PC-3 (cell line): ENCODE measurements at regions not wholly inside any gene's neighbourhood (a gene's known extent, or its start where the extent isn't known, plus 50 kb on each side); places are given as distances from the start of the nearest gene placed in this dataset.

Experiments used
- ATAC-seq: fragments of 200-7000 bp; cut with Tn5 transposase; 2 replicates; pipeline ENCODE4 v1.9.1; 2020; ENCODE audit warnings: mild to moderate bottlenecking, moderate library complexity
- BruUV-seq: library from RNA; stranded (reverse); fragments of 400-500 nt; replicated peaks from 2 replicates; lab custom pipeline; 2021; lab: Mats Ljungman, UMichigan
- CTCF ChIA-PET: fragments of 300-600 bp; sonication (Branson Sonifier 250); formaldehyde crosslinking; loops from one replicate; lab custom pipeline; 2022; ENCODE audit warnings: antibody characterized with exemption; lab: Charles Lee
- POLR2A ChIA-PET: fragments of 300-600 bp; sonication (Branson Sonifier 250); formaldehyde crosslinking; loops from one replicate; lab custom pipeline; 2022; ENCODE audit warnings: antibody characterized with exemption; ENCODE audit not compliant: unreplicated experiment; lab: Charles Lee
- DNase-seq: peaks from one replicate; pipeline ENCODE4 v3.0.0-alpha.2; 2015
- H2AFZ ChIP-seq: fragments of 300-600 bp; sonication (generic); 2 replicates; pipeline ENCODE4 v1.6.0; 2016; ENCODE audit warnings: antibody characterized with exemption, low read length
- H3F3A ChIP-seq: fragments of 300-600 bp; sonication (generic); one replicate; pipeline ENCODE4 v1.6.0; 2017; ENCODE audit warnings: antibody characterized with exemption, low read length, control low read depth, mild to moderate bottlenecking; ENCODE audit not compliant: unreplicated experiment
- H3K27ac ChIP-seq: fragments of 300-600 bp; sonication (generic); 2 replicates; pipeline ENCODE4 v1.5.1; 2016; ENCODE audit warnings: mild to moderate bottlenecking, low read length
- H3K27me3 ChIP-seq: fragments of 300-600 bp; sonication (generic); 2 replicates; pipeline ENCODE4 v1.6.1; 2016; ENCODE audit warnings: low read length, mixed read lengths
- H3K36me3 ChIP-seq: fragments of 300-600 bp; sonication (generic); 2 replicates; pipeline ENCODE4 v1.6.1; 2016; ENCODE audit warnings: low read depth, mixed run types, low read length, mixed read lengths
- H3K4me1 ChIP-seq: fragments of 300-600 bp; sonication (generic); 2 replicates; pipeline ENCODE4 v1.5.1; 2016; ENCODE audit warnings: low read length; ENCODE audit not compliant: insufficient read depth
- H3K4me2 ChIP-seq: fragments of 300-600 bp; sonication (generic); 2 replicates; pipeline ENCODE4 v1.6.0; 2016; ENCODE audit warnings: low read length
- H3K4me3 ChIP-seq: fragments of 300-600 bp; sonication (generic); 2 replicates; pipeline ENCODE4 v1.5.1; 2016; ENCODE audit warnings: mild to moderate bottlenecking, low read length, mixed read lengths
- H3K79me2 ChIP-seq: fragments of 300-600 bp; sonication (generic); 2 replicates; pipeline ENCODE4 v1.6.1; 2017; ENCODE audit warnings: low read length, mixed read lengths
- H3K9ac ChIP-seq: fragments of 300-600 bp; sonication (generic); 2 replicates; pipeline ENCODE4 v1.6.0; 2016; ENCODE audit warnings: mild to moderate bottlenecking, low read length
- H3K9me2 ChIP-seq: fragments of 300-600 bp; sonication (generic); replicated peaks from 2 replicates; pipeline ENCODE4 v1.6.1; 2016; ENCODE audit warnings: mixed run types, low read length, mixed read lengths
- H3K9me3 ChIP-seq: fragments of 300-600 bp; sonication (generic); 2 replicates; pipeline ENCODE4 v1.6.1; 2016; ENCODE audit warnings: low read length, mixed read lengths
- H4K20me1 ChIP-seq: fragments of 300-600 bp; sonication (generic); 2 replicates; pipeline ENCODE4 v1.6.1; 2016; ENCODE audit warnings: low read length, mixed read lengths
- EZH2 ChIP-seq: fragments of 300-600 bp; sonication (generic); IDR thresholded peaks from one replicate; pipeline ENCODE4 v1.6.1; 2017; ENCODE audit warnings: antibody characterized with exemption, mild to moderate bottlenecking, low read length; ENCODE audit not compliant: unreplicated experiment
- EZH2phosphoT487 ChIP-seq: fragments of 300-600 bp; sonication (generic); IDR thresholded peaks from 2 replicates; pipeline ENCODE4 v1.6.1; 2018; ENCODE audit warnings: mild to moderate bottlenecking, antibody characterized with exemption, low read length, borderline replicate concordance
- intact Hi-C: fragments of 100-400 bp; cut with micrococcal nuclease; formaldehyde crosslinking; loops from 2 replicates; pipeline ENCODE4 v1.9.0; 2023
- TF ChIP-seq, protein P1 (sequence below): fragments of 300-600 bp; sonication (generic); conservative IDR thresholded peaks from 2 replicates; pipeline ENCODE4 v1.5.1; 2017; ENCODE audit warnings: antibody characterized with exemption, low read depth, mild to moderate bottlenecking, low read length

DNA sequence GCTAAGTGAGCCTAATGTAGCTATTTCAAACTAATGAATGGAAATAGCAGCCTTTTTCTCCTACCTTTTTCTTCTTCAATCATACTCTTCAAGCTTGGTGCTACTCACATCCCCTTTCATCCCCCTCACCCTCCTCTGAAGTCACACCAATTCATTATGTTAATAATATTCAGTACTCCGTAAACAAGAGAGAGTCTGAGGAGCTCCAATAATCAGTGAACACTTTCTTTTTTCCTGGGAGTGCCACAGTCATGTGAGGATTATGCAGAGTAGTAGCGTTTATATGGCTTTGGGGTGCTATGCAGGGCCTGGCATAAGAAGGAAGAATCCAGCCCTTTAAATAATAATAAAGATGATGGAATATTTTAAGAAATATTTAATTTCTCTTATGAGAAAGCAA, 354.3 kb upstream of the CTNND2 start:
- BruUV-seq: no TSS peak
- Histone ChIP-seq H3K9me3 (peaks cover 8% of the 10 kb centered on the region; the same call in 1 of the 2 replicates), H3F3A (no peaks in the 10 kb centered on the region), H3K36me3 (peaks cover 3% of the 10 kb centered on the region; the same call in 1 of the 2 replicates), H3K9ac (no peak overlapping the region), H3K4me3 (no peak overlapping the region), H3K27ac (no peak overlapping the region), H3K27me3 (no peaks in the 10 kb centered on the region), H3K4me1 (no peaks in the 10 kb centered on the region), H3K79me2 (no peaks in the 10 kb centered on the region), H4K20me1 (no peaks in the 10 kb centered on the region), H2AFZ (no peak overlapping the region), H3K9me2 (no peaks in the 10 kb centered on the region), H3K4me2 (no peak overlapping the region)
- POLR2A ChIA-PET: no interaction called here
- CTCF ChIA-PET: no interaction called here
- intact Hi-C loops: no loop called here
- TF ChIP-seq, protein P1, sequence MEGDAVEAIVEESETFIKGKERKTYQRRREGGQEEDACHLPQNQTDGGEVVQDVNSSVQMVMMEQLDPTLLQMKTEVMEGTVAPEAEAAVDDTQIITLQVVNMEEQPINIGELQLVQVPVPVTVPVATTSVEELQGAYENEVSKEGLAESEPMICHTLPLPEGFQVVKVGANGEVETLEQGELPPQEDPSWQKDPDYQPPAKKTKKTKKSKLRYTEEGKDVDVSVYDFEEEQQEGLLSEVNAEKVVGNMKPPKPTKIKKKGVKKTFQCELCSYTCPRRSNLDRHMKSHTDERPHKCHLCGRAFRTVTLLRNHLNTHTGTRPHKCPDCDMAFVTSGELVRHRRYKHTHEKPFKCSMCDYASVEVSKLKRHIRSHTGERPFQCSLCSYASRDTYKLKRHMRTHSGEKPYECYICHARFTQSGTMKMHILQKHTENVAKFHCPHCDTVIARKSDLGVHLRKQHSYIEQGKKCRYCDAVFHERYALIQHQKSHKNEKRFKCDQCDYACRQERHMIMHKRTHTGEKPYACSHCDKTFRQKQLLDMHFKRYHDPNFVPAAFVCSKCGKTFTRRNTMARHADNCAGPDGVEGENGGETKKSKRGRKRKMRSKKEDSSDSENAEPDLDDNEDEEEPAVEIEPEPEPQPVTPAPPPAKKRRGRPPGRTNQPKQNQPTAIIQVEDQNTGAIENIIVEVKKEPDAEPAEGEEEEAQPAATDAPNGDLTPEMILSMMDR: no peak
- no peak for TF ChIP-seq EZH2
- TF ChIP-seq EZH2phosphoT487: no peak
- ATAC-seq (no peak), DNase-seq (no peak)

DNA sequence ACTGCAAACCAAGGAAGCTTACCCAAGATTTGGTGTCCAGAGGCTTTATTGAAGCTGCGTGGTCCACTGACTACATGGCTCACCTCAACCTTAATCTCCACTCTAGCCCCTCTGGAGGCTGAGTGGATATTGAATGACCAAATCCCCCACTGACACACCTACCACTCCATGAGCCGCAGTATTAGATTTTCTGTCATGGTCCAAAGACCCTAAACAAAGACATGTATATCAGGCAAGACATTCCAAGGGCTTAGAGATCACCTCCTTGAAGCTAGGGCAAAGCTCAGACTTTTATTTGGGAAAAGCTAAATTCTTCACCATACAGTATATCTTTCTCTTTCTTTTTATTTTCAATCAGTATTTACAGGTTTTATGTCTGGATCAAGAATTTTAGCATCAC, 346.2 kb upstream of the CTNND2 start:
- ChIA-PET POLR2A (no interaction called here), CTCF (no interaction called here)
- TF ChIP-seq EZH2phosphoT487 (no peak), EZH2 (no peak)
- TF ChIP-seq, protein P1: no peak
- no peak for DNase-seq
- Histone ChIP-seq H3K9ac (no peak overlapping the region), H3K27ac (no peak overlapping the region), H2AFZ (no peak overlapping the region), H3K79me2 (no peaks in the 10 kb centered on the region), H3K9me2 (no peaks in the 10 kb centered on the region), H3K27me3 (no peaks in the 10 kb centered on the region), H3K4me2 (no peak overlapping the region), H3K4me1 (peaks cover 13% of the 10 kb centered on the region), H3K36me3 (no peaks in the 10 kb centered on the region), H3K4me3 (no peak overlapping the region), H4K20me1 (no peaks in the 10 kb centered on the region), H3F3A (peaks cover 8% of the 10 kb centered on the region), H3K9me3 (no peaks in the 10 kb centered on the region)
- BruUV-seq: no TSS peak
- intact Hi-C loops: no loop called here
- no peak for ATAC-seq

DNA sequence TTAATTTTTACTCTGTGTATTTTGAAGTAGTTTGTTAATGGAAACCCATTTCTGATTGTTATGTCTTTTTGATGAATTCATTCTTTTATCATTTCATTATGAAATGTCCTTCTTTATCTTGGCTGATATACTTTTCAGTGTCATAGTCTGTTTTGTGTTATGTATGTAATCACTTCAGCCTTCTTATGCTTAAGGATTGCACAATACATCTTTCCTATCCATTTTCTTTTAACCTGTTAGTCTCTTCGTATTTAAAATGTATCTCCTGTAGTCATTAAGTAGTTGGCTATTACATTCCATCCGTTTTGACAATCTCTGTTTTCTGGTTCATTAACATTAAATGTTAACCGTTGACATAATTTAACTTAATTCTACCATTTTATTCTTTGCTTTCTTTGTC, 344.6 kb upstream of the CTNND2 start:
- H3K9me3 ChIP-seq: no peaks in the 10 kb centered on the region
- POLR2A ChIA-PET: no interaction called here
- no peaks in the 10 kb centered on the region for H3K79me2 ChIP-seq
- CTCF ChIA-PET: no interaction called here
- intact Hi-C loops: loop anchor here (5.0 kb wide), 1 partner anchor 142 kb away; no protein-coding TSS in a partner anchor
- no peak for DNase-seq
- no peaks in the 10 kb centered on the region for H3K27me3 ChIP-seq
- H3K9me2 ChIP-seq: no peaks in the 10 kb centered on the region
- no peak for ATAC-seq
- TF ChIP-seq, protein P1: no peak
- TF ChIP-seq EZH2 (no peak), EZH2phosphoT487 (no peak)
- H3F3A ChIP-seq: peaks cover 11% of the 10 kb centered on the region
- H2AFZ ChIP-seq: no peak overlapping the region
- no peak overlapping the region for H3K4me2 ChIP-seq
- no peaks in the 10 kb centered on the region for H4K20me1 ChIP-seq
- H3K4me1 ChIP-seq: peaks cover 29% of the 10 kb centered on the region
- no peak overlapping the region for H3K4me3 ChIP-seq
- H3K36me3 ChIP-seq: no peaks in the 10 kb centered on the region
- BruUV-seq: no TSS peak
- H3K27ac ChIP-seq: no peak overlapping the region
- no peak overlapping the region for H3K9ac ChIP-seq
